NOMO-1 (cell line): ENCODE measurements at regions not wholly inside any gene's neighbourhood (a gene's known extent, or its start where the extent isn't known, plus 50 kb on each side); places are given as distances from the start of the nearest gene placed in this dataset.
A peak's percentile ranks its signal among the peaks of the same experiment; 100 is the strongest.
"Not testable (repeated sequence)": the region's sequence is repeated elsewhere in the genome, so short reads cannot be mapped to it uniquely, and the experiment has no call there.

ENCODE experiments used
- DNase-seq, 2 experiments: peaks; one replicate each; lab custom pipeline; 2025; ENCODE audit not compliant: unreplicated experiment in 2 of 2; lab: John Stamatoyannopoulos, UW

GRCh38 chr15:96466389-96466947 lies 136.0 kb downstream of the NR2F2 start:
- DNase-seq, result no peak

GRCh38 chr15:96468036-96468435 lies 137.5 kb downstream of the NR2F2 start:
- DNase-seq, result no peak

- no peak for DNase-seq
These were observed 140.3 kb downstream of the NR2F2 start for GRCh38 chr15:96470681-96471310.

- no peak for DNase-seq
These were observed 142.2 kb downstream of the NR2F2 start for GRCh38 chr15:96472681-96473080.

GRCh38 chr15:96473556-96473955 lies 143.1 kb downstream of the NR2F2 start:
- DNase-seq, result no peak

GRCh38 chr15:96474231-96474664 lies 143.7 kb downstream of the NR2F2 start:
- no peak for DNase-seq

GRCh38 chr15:96477227-96477626 lies 146.7 kb downstream of the NR2F2 start:
- DNase-seq, result no peak

GRCh38 chr15:96484412-96484811 lies 153.9 kb downstream of the NR2F2 start:
- DNase-seq, result not testable (repeated sequence)

GRCh38 chr15:96484830-96485229 lies 154.3 kb downstream of the NR2F2 start:
- DNase-seq, result no peak

GRCh38 chr15:96487245-96487644 lies 156.7 kb downstream of the NR2F2 start:
- no peak for DNase-seq

- not testable (repeated sequence) for DNase-seq
These were observed 160.7 kb downstream of the NR2F2 start for GRCh38 chr15:96491066-96491699.

GRCh38 chr15:96491700-96492644 lies 161.5 kb downstream of the NR2F2 start:
- DNase-seq, result not testable (repeated sequence)

- peak; percentile 87 to 94 for DNase-seq
These were observed 164.0 kb downstream of the NR2F2 start for GRCh38 chr15:96494505-96494904.

- DNase-seq, result no peak
These were observed 164.9 kb downstream of the NR2F2 start for GRCh38 chr15:96495386-96495785.

- no peak for DNase-seq
These were observed 167.5 kb downstream of the NR2F2 start for GRCh38 chr15:96497951-96498350.

GRCh38 chr15:96500508-96500907 lies 170.0 kb downstream of the NR2F2 start:
- DNase-seq, result peak in 1 of 2 experiments; percentile 52

GRCh38 chr15:96501362-96501761 lies 170.9 kb downstream of the NR2F2 start:
- no peak for DNase-seq

- DNase-seq, result no peak
These were observed 171.7 kb downstream of the NR2F2 start for GRCh38 chr15:96502196-96502595.

- DNase-seq, result no peak
These were observed 172.8 kb downstream of the NR2F2 start for GRCh38 chr15:96503276-96503675.

- DNase-seq, result no peak
These were observed 173.9 kb downstream of the NR2F2 start for GRCh38 chr15:96504371-96504770.

GRCh38 chr15:96505014-96505413 lies 174.5 kb downstream of the NR2F2 start:
- DNase-seq, result no peak
